HEK293 (cell line): ENCODE measurements at regions not wholly inside any gene's neighbourhood (a gene's known extent, or its start where the extent isn't known, plus 50 kb on each side); places are given as distances from the start of the nearest gene placed in this dataset.

Experiments
- SP3 ChIP-seq: fragments of 450-650 bp; formaldehyde crosslinking; IDR thresholded peaks from 2 replicates; pipeline ENCODE4 v1.5.1; 2016; ENCODE audit warnings: missing biosample characterization, missing genetic modification characterization
- ZBTB6 ChIP-seq: fragments of 450-650 bp; formaldehyde crosslinking; IDR thresholded peaks from 2 replicates; pipeline ENCODE4 v1.5.1; 2017; ENCODE audit warnings: missing biosample characterization, missing genetic modification characterization
- ZNF274 ChIP-seq, 2 experiments: fragments of 200-500 bp in 1 of 2; fragments of 450-650 bp in 1 of 2; sonication (Bioruptor generic) in 1 of 2; formaldehyde crosslinking in 1 of 2; IDR thresholded peaks; 2 replicates each; pipeline versions ENCODE4 v1.5.1 to v1.6.1; 2014 to 2016; ENCODE audit warnings: borderline replicate concordance in 1 of 2, inconsistent platforms in 1 of 2, low read length in 1 of 2, missing biosample characterization in 1 of 2, missing genetic modification characterization in 1 of 2
- ZNF501 ChIP-seq: fragments of 450-650 bp; formaldehyde crosslinking; IDR thresholded peaks from 2 replicates; pipeline ENCODE4 v1.5.1; 2016; ENCODE audit warnings: missing biosample characterization, missing genetic modification characterization
- ZNF530 ChIP-seq: fragments of 450-650 bp; formaldehyde crosslinking; IDR thresholded peaks from 2 replicates; pipeline ENCODE4 v1.5.1; 2016; ENCODE audit warnings: low read depth, missing biosample characterization, missing genetic modification characterization
- ZNF629 ChIP-seq: fragments of 450-650 bp; formaldehyde crosslinking; IDR thresholded peaks from 2 replicates; pipeline ENCODE4 v1.5.1; 2017; ENCODE audit warnings: missing biosample characterization, missing genetic modification characterization
- ZNF677 ChIP-seq: fragments of 450-650 bp; IDR thresholded peaks from 2 replicates; pipeline ENCODE4 v1.5.0; 2018; ENCODE audit warnings: missing biosample characterization, mild to moderate bottlenecking, missing genetic modification characterization, moderate library complexity
- ZSCAN30 ChIP-seq: fragments of 450-650 bp; IDR thresholded peaks from 2 replicates; pipeline ENCODE4 v1.5.1; 2018; ENCODE audit warnings: missing biosample characterization, mild to moderate bottlenecking, missing genetic modification characterization, moderate library complexity
- TF ChIP-seq, protein P1 (sequence below): fragments of 450-650 bp; formaldehyde crosslinking; IDR thresholded peaks from 2 replicates; pipeline ENCODE4 v1.5.1; 2016; ENCODE audit warnings: missing biosample characterization, missing genetic modification characterization
- TF ChIP-seq, protein P2 (sequence below): fragments of 450-650 bp; formaldehyde crosslinking; optimal IDR thresholded peaks from 2 replicates; pipeline ENCODE3; 2016; ENCODE audit warnings: missing biosample characterization, mild to moderate bottlenecking, missing genetic modification characterization
- TF ChIP-seq, protein P3 (sequence below): fragments of 450-650 bp; formaldehyde crosslinking; IDR thresholded peaks from 2 replicates; pipeline ENCODE4 v1.5.1; 2016; ENCODE audit warnings: missing biosample characterization, missing genetic modification characterization

DNA sequence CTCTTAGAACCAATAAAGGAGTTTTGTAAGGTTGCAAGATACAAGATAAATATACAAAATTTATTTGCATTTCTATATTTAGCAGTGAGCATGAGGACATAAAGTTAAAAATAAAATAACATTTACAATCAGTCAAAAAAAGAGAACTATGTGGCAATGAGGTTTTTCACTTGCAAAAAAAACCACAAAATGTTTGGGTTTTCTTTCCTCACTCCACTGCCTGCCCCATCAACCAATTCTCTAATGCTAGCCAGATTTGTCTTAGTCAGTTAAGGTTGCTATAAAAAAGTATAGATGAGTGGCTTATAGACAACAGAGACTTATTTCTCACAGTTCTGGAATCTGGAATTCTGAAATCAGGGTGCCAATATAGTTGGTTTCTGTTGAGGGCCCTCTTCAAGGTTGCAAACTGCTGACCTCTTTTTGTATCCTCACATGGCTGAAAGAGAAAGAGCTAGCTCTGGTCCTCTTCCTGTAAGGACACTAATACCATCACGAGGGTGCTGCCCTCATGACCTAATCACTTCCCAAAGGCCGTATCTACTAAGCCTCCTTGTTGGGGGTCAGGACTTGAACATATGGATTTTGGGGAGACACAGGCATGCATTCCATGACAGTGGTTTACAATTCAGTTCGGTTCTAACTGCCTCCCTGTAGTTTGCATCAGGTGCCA, 566.2 kb downstream of the GALR1 start:
- TF ChIP-seq, protein P1, sequence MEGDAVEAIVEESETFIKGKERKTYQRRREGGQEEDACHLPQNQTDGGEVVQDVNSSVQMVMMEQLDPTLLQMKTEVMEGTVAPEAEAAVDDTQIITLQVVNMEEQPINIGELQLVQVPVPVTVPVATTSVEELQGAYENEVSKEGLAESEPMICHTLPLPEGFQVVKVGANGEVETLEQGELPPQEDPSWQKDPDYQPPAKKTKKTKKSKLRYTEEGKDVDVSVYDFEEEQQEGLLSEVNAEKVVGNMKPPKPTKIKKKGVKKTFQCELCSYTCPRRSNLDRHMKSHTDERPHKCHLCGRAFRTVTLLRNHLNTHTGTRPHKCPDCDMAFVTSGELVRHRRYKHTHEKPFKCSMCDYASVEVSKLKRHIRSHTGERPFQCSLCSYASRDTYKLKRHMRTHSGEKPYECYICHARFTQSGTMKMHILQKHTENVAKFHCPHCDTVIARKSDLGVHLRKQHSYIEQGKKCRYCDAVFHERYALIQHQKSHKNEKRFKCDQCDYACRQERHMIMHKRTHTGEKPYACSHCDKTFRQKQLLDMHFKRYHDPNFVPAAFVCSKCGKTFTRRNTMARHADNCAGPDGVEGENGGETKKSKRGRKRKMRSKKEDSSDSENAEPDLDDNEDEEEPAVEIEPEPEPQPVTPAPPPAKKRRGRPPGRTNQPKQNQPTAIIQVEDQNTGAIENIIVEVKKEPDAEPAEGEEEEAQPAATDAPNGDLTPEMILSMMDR (tag by site-specific recombination) = no peak
- TF ChIP-seq, protein P2, sequence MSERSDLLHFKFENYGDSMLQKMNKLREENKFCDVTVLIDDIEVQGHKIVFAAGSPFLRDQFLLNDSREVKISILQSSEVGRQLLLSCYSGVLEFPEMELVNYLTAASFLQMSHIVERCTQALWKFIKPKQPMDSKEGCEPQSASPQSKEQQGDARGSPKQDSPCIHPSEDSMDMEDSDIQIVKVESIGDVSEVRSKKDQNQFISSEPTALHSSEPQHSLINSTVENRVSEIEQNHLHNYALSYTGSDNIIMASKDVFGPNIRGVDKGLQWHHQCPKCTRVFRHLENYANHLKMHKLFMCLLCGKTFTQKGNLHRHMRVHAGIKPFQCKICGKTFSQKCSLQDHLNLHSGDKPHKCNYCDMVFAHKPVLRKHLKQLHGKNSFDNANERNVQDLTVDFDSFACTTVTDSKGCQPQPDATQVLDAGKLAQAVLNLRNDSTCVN = no peak
- TF ChIP-seq ZSCAN30 (no peak), SP3 (tag by site-specific recombination) (no peak), ZNF274 (IDR thresholded peaks at IDR 0.05; ENCODE audit: low read length) (no peak), ZNF274 (tag by site-specific recombination; IDR thresholded peaks at IDR 0.05; ENCODE audit: borderline replicate concordance) (no peak), ZNF501 (tag by site-specific recombination) (no peak), ZNF677 (tag by site-specific recombination) (no peak), ZNF629 (tag by site-specific recombination) (no peak), ZBTB6 (tag by site-specific recombination) (no peak), ZNF530 (no peak)
- TF ChIP-seq, protein P3, sequence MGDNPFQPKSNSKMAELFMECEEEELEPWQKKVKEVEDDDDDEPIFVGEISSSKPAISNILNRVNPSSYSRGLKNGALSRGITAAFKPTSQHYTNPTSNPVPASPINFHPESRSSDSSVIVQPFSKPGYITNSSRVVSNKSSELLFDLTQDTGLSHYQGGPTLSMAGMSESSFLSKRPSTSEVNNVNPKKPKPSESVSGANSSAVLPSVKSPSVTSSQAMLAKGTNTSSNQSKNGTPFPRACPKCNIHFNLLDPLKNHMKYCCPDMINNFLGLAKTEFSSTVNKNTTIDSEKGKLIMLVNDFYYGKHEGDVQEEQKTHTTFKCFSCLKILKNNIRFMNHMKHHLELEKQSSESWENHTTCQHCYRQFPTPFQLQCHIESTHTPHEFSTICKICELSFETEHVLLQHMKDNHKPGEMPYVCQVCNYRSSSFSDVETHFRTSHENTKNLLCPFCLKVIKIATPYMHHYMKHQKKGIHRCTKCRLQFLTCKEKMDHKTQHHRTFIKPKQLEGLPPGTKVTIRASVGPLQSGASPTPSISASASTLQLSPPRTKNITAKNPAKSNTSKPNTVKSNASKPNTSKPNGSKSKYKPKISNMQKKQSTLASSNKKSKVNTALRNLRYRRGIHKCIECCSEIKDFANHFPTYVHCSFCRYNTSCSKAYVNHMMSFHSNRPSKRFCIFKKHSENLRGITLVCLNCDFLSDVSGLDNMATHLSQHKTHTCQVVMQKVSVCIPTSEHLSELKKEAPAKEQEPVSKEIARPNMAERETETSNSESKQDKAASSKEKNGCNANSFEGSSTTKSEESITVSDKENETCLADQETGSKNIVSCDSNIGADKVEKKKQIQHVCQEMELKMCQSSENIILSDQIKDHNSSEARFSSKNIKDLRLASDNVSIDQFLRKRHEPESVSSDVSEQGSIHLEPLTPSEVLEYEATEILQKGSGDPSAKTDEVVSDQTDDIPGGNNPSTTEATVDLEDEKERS = no peak
